ELF-1 (cell line): ENCODE measurements at regions not wholly inside any gene's neighbourhood (a gene's known extent, or its start where the extent isn't known, plus 50 kb on each side); places are given as distances from the start of the nearest gene placed in this dataset.
"Not testable (repeated sequence)": the region's sequence is repeated elsewhere in the genome, so short reads cannot be mapped to it uniquely, and the experiment has no call there.

Experiments used
- DNase-seq: peaks from one replicate; pipeline ENCODE4 v3.0.0-alpha.2; 2016; ENCODE audit warnings: low read depth, low spot score

GRCh38 chr22:48636746-48637145, 1190.9 kb downstream of the BRD1 start:
- no peak for DNase-seq

- DNase-seq: no peak
These were observed 1191.9 kb downstream of the BRD1 start for GRCh38 chr22:48635816-48636215.

GRCh38 chr22:48635031-48635430, 1192.6 kb downstream of the BRD1 start:
- DNase-seq: no peak

GRCh38 chr22:48633996-48634836, 1193.5 kb downstream of the BRD1 start:
- DNase-seq: no peak

- DNase-seq: peak; percentile 23
These were observed 1194.9 kb downstream of the BRD1 start for GRCh38 chr22:48632646-48633246.

- peak; percentile 29 for DNase-seq
These were observed 1196.3 kb downstream of the BRD1 start for GRCh38 chr22:48631288-48631863.

GRCh38 chr22:48630848-48631247, 1196.8 kb downstream of the BRD1 start:
- DNase-seq: no peak

- DNase-seq: no peak
These were observed 1197.3 kb downstream of the BRD1 start for GRCh38 chr22:48630433-48630754.

- DNase-seq: no peak
These were observed 1197.8 kb downstream of the BRD1 start for GRCh38 chr22:48629631-48630432.

- DNase-seq: peak; percentile 35
These were observed 1198.7 kb downstream of the BRD1 start for GRCh38 chr22:48628891-48629543.

GRCh38 chr22:48627966-48628365, 1199.7 kb downstream of the BRD1 start:
- DNase-seq: no peak

GRCh38 chr22:48627203-48627602, 1200.5 kb downstream of the BRD1 start:
- no peak for DNase-seq

GRCh38 chr22:48624401-48624800, 1203.3 kb downstream of the BRD1 start:
- no peak for DNase-seq

- DNase-seq: no peak
These were observed 1204.7 kb downstream of the BRD1 start for GRCh38 chr22:48622891-48623545.

GRCh38 chr22:48621085-48621484, 1206.6 kb downstream of the BRD1 start:
- DNase-seq: no peak

- DNase-seq: not testable (repeated sequence)
These were observed 1207.2 kb downstream of the BRD1 start for GRCh38 chr22:48620460-48620859.

GRCh38 chr22:48619721-48620120, 1208.0 kb downstream of the BRD1 start:
- no peak for DNase-seq

GRCh38 chr22:48618326-48618725, 1209.3 kb downstream of the BRD1 start:
- DNase-seq: no peak

GRCh38 chr22:48616656-48617055, 1211.0 kb downstream of the BRD1 start:
- DNase-seq: no peak

- DNase-seq: no peak
These were observed 1212.3 kb downstream of the BRD1 start for GRCh38 chr22:48615171-48616008.
